Psoas muscle (tissue), 7 donors: ENCODE measurements at regions not wholly inside any gene's neighbourhood (a gene's known extent, or its start where the extent isn't known, plus 50 kb on each side); places are given as distances from the start of the nearest gene placed in this dataset.

Experiments
- ATAC-seq, 4 donors: fragments of 200-7000 bp; cut with Tn5 transposase; one replicate each; pipeline ENCODE4 v1.9.1; 2020; ENCODE audit warnings: moderate library complexity in 3 of 4, mild to moderate bottlenecking in 2 of 4
- DNase-seq, 2 donors: peaks; one replicate each; pipeline ENCODE4 v3.0.0-alpha.2; 2020
- H3K27ac ChIP-seq: fragments of 200-600 bp; one replicate; pipeline ENCODE4 v1.8.0; 2022
- H3K27me3 ChIP-seq, 3 donors: fragments of 200-600 bp in 1 of 3; one replicate each; pipeline versions ENCODE4 v1.6.1 to v1.8.0; 2013 to 2022; ENCODE audit warnings: low read length in 2 of 3, mild to moderate bottlenecking in 2 of 3, moderate library complexity in 1 of 3; ENCODE audit not compliant: insufficient read depth in 3 of 3
- H3K36me3 ChIP-seq, 2 donors: fragments of 200-600 bp in 1 of 2; one replicate each; pipeline versions ENCODE4 v1.6.1 to v1.8.0; 2013 to 2022; ENCODE audit warnings: low read depth in 1 of 2, mild to moderate bottlenecking in 1 of 2, moderate library complexity in 1 of 2; ENCODE audit not compliant: insufficient read depth in 1 of 2
- H3K4me1 ChIP-seq: fragments of 200-600 bp; one replicate; pipeline ENCODE4 v1.8.0; 2022
- H3K4me3 ChIP-seq: fragments of 200-600 bp; one replicate; pipeline ENCODE4 v1.8.0; 2022; ENCODE audit warnings: mild to moderate bottlenecking
- H3K9me3 ChIP-seq: fragments of 200-600 bp; one replicate; pipeline ENCODE4 v1.8.0; 2022
- CTCF ChIP-seq: fragments of 200-600 bp; IDR thresholded peaks from one replicate; pipeline ENCODE4 v1.8.0; 2022; ENCODE audit warnings: antibody characterized with exemption
- WGBS, 3 donors: extraction: QIAGEN DNeasy Blood & Tissue Kit; methylation state at CpG; one replicate each; pipeline versions ENCODE4 v1.1.6 to v1.1.7; 2013; 5-methylcytosine and 5-hydroxymethylcytosine counted together
- intact Hi-C, 2 donors: fragments of 100-400 bp; cut with DNase I; formaldehyde crosslinking; loops; one replicate each; pipeline versions ENCODE4 v1.11.0 to v1.14.2; 2022
- donor health status: healthy with polysubstance abuse.
- donor health status: DM: no; HTN: no; CAD: no; lungs with moderate emphysema.
- donor health status: Bipolar disorder and iron deficiency.
- donor health status: healthy.
- donor health status: DM: yes; HTN: yes; CAD: no.
- donor health status: DM: no; HTN: no; CAD: no.
- donor health status: DM: yes; HTN: yes; CAD: no.

- Histone ChIP-seq H3K36me3 (no peaks in the 10 kb centered on the region), H3K9me3 (no peaks in the 10 kb centered on the region), H3K27ac (no peak overlapping the region), H3K4me3 (no peak overlapping the region), H3K4me1 (no peaks in the 10 kb centered on the region), H3K27me3 (no peaks in the 10 kb centered on the region)
- intact Hi-C loops, result no loop called here
- no peak for TF ChIP-seq CTCF
- WGBS, 3 donors, result 83 to 89% (median 84%) methylated on average over 3 of the region's 3 CpGs
- DNase-seq (no peak), ATAC-seq (no peak)
These were observed 420.9 kb downstream of the TRIB2 start for GRCh38 chr2:13137679-13138078.

- ATAC-seq (no peak), DNase-seq (no peak)
- 83 to 90% (median 87%) methylated on average over 2 of the region's 2 CpGs for WGBS, 3 donors
- H3K27me3 ChIP-seq, result no peaks in the 10 kb centered on the region
- no peaks in the 10 kb centered on the region for H3K9me3 ChIP-seq
- H3K27ac ChIP-seq, result no peak overlapping the region
- H3K4me3 ChIP-seq, result no peak overlapping the region
- intact Hi-C loops, result no loop called here
- TF ChIP-seq CTCF, result no peak
- H3K36me3 ChIP-seq, result no peaks in the 10 kb centered on the region
- no peaks in the 10 kb centered on the region for H3K4me1 ChIP-seq
These were observed 424.6 kb downstream of the TRIB2 start for GRCh38 chr2:13141315-13141714.

- H3K27ac ChIP-seq, result no peak overlapping the region
- TF ChIP-seq CTCF, result no peak
- no peak for ATAC-seq
- intact Hi-C loops, result no loop called here
- H3K27me3 ChIP-seq, result no peaks in the 10 kb centered on the region
- 30 to 44% (median 33%) methylated on average over 2 of the region's 2 CpGs for WGBS, 3 donors
- no peaks in the 10 kb centered on the region for H3K4me1 ChIP-seq
- no peak overlapping the region for H3K4me3 ChIP-seq
- H3K9me3 ChIP-seq, result no peaks in the 10 kb centered on the region
- H3K36me3 ChIP-seq, result no peaks in the 10 kb centered on the region
- DNase-seq, result no peak
These were observed 426.7 kb downstream of the TRIB2 start for GRCh38 chr2:13143451-13143850.

GRCh38 chr2:13156916-13157315, 440.2 kb downstream of the TRIB2 start:
- intact Hi-C loops, result no loop called here
- ATAC-seq (no peak), DNase-seq (no peak)
- H3K36me3 ChIP-seq, result no peaks in the 10 kb centered on the region
- no peak overlapping the region for H3K4me3 ChIP-seq
- WGBS, 3 donors, result 47 to 50% (median 49%) methylated on average over 2 of the region's 2 CpGs
- no peaks in the 10 kb centered on the region for H3K9me3 ChIP-seq
- H3K4me1 ChIP-seq, result no peaks in the 10 kb centered on the region
- no peaks in the 10 kb centered on the region for H3K27me3 ChIP-seq
- no peak overlapping the region for H3K27ac ChIP-seq
- TF ChIP-seq CTCF, result no peak

GRCh38 chr2:13158466-13158865, 441.7 kb downstream of the TRIB2 start:
- intact Hi-C loops, result no loop called here
- WGBS, 3 donors, result 58 to 73% (median 68%) methylated on average over 3 of the region's 3 CpGs
- DNase-seq, result no peak

More at GRCh38 chr2:13158466-13158865, 441.7 kb downstream of the TRIB2 start:
- no peak overlapping the region for H3K27ac ChIP-seq
- no peak overlapping the region for H3K4me3 ChIP-seq
- TF ChIP-seq CTCF, result no peak
- H3K36me3 ChIP-seq, result no peaks in the 10 kb centered on the region
- ATAC-seq, result no peak
- H3K9me3 ChIP-seq, result no peaks in the 10 kb centered on the region
- H3K27me3 ChIP-seq, result no peaks in the 10 kb centered on the region
- H3K4me1 ChIP-seq, result no peaks in the 10 kb centered on the region
